Stimulated activated naive CD8-positive, alpha-beta T cell treated with anti-CD3 and anti-CD28 coated beads, Interleukin-15, amount 100 ng/mL, for 72 hours (primary cell): ENCODE measurements at regions not wholly inside any gene's neighbourhood (a gene's known extent, or its start where the extent isn't known, plus 50 kb on each side); places are given as distances from the start of the nearest gene placed in this dataset.
"Not testable (repeated sequence)": the region's sequence is repeated elsewhere in the genome, so short reads cannot be mapped to it uniquely, and the experiment has no call there.

ENCODE experiments used
- ATAC-seq: fragments of 150-1000 bp; cut with Tn5 transposase; 2 replicates; pipeline ENCODE4 v1.10.0; 2021; ENCODE audit warnings: mild to moderate bottlenecking, moderate library complexity
- DNase-seq, 2 donors: peaks; one replicate each; pipeline ENCODE4 v3.0.0; 2021 to 2022
- H3K27ac Mint-ChIP-seq, 2 donors: one replicate each; pipeline ENCODE4 v1.8.0; 2022; ENCODE audit warnings: mild to moderate bottlenecking in 2 of 2, mixed read lengths in 2 of 2, moderate library complexity in 2 of 2
- H3K27me3 Mint-ChIP-seq: one replicate; pipeline ENCODE4 v1.8.0; 2022; ENCODE audit warnings: mixed read lengths
- H3K4me1 Mint-ChIP-seq: one replicate; pipeline ENCODE4 v1.8.0; 2022; ENCODE audit warnings: mild to moderate bottlenecking, mixed read lengths
- H3K4me3 Mint-ChIP-seq, 2 donors: one replicate each; pipeline ENCODE4 v1.8.0; 2022; ENCODE audit warnings: mild to moderate bottlenecking in 2 of 2, mixed read lengths in 2 of 2, moderate library complexity in 1 of 2
- H3K9me3 Mint-ChIP-seq, 2 donors: one replicate each; pipeline ENCODE4 v1.8.0; 2022; ENCODE audit warnings: mixed read lengths in 2 of 2

DNA sequence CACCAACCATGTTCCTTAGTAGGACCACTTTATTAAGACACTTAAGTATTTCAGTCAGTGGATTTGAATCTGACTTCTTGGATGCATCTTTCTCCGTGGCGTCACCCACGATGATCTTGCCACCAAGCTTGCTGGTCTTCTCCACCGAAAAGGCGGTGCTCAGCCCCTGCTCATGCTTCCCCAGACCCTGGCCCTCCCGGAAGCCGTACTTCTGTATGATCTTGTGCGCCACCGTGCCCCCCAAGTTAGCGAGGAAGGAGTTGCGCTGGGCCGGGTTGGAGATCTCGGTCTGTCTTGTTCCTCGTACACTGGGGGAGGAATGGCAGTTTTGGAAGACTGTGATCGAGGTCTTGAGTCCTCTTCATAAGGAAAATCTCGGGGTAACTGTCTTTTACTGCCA, 213.4 kb upstream of the NANOGP8 start:
- H3K4me1 Mint-ChIP-seq, result no peaks in the 10 kb centered on the region
- H3K27ac Mint-ChIP-seq, result no peak overlapping the region
- no peaks in the 10 kb centered on the region for H3K9me3 Mint-ChIP-seq
- ATAC-seq (no peak), DNase-seq (no peak)
- H3K27me3 Mint-ChIP-seq, result no peaks in the 10 kb centered on the region
- no peak overlapping the region for H3K4me3 Mint-ChIP-seq

DNA sequence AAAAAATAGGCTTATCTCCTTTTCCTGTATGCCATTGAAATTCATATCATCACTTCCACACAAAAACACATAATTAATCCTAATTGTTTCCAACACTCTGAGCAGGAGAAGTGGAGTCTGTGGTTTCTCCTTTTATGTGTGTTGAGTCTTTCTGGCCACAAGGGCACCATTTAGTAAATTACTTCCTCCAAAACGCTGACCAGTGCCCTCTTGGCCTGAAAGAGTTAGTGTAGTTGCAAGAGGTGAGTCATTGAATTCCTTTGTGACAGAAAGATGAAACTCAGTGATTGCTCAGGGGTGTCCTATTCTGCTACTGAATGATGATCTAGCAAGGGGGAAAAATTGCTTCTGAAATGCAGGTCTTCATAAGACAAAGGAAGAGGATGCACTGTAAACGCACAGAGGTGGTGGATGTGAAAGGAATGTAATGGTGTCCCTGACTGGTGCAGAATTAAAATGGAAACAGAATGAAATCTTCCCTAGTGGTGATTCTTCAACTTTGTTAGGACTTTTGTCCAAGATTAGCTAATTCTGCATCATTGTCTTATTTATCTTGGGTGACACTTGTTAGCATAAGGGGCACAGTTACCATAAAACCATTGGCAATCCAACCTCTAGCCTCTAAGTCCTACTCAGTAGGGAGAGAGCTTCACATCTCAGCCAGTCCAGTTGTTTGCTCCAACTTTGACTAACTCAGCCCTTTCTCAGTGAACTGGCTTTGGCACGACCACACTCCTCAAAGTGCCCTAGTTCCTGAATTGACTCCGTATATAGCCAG, 208.4 kb upstream of the NANOGP8 start:
- Mint-ChIP-seq H3K27ac (no peak overlapping the region), H3K4me1 (no peaks in the 10 kb centered on the region), H3K9me3 (no peaks in the 10 kb centered on the region), H3K4me3 (no peak overlapping the region), H3K27me3 (no peaks in the 10 kb centered on the region)
- ATAC-seq (no peak), DNase-seq (no peak)

DNA sequence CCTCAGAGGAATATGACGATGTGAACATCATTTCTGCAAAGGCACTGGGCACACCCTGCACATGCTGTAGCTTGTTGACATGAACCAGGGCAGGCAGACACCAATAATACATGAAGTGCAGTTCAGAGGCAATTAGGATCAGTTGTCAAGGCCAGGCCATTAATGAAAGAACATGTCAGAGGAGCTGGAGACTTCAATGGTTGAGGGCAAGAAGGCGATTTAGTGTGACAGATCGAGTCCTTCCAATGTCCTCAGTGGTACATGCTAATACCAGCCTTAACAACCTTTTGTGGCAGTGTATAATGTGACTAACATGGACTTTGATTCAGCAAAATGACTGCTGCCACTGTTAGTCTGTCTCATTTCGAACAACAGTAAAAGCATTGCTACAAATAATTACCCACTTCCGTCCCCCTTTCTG, 205.2 kb upstream of the NANOGP8 start:
- Mint-ChIP-seq H3K4me3 (no peak overlapping the region), H3K9me3 (no peaks in the 10 kb centered on the region), H3K27ac (no peak overlapping the region), H3K27me3 (no peaks in the 10 kb centered on the region), H3K4me1 (no peaks in the 10 kb centered on the region)
- ATAC-seq (no peak), DNase-seq (no peak)

DNA sequence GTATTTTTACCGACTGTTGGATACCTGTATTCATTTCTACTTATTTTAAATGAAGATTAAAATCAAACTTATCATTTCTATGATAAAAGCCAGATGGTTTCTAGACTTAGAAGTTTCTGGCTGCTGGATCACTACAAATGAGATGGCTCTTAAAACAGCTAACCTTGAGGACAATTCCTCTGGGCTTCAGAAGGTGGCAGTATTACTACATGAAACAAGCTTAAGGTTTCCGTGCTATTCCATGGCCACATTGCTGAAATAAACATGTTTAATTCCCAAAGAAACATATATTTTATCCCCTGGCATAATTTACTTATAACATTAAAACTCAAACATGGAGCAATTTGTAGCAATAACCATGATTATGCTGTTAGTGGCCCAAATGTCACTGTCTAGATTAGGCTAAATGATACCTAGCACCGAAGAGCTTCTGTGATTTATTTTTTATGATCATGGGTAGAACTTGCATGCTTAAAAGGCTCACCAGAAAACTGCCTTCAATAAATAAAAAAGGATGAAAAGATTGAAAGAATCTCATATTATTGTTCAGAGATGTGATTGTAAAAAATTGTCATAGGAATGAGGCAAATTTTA, 204.0 kb upstream of the NANOGP8 start:
- ATAC-seq (no peak), DNase-seq (no peak)
- Mint-ChIP-seq H3K4me1 (no peaks in the 10 kb centered on the region), H3K9me3 (no peaks in the 10 kb centered on the region), H3K27ac (no peak overlapping the region), H3K4me3 (no peak overlapping the region), H3K27me3 (no peaks in the 10 kb centered on the region)

DNA sequence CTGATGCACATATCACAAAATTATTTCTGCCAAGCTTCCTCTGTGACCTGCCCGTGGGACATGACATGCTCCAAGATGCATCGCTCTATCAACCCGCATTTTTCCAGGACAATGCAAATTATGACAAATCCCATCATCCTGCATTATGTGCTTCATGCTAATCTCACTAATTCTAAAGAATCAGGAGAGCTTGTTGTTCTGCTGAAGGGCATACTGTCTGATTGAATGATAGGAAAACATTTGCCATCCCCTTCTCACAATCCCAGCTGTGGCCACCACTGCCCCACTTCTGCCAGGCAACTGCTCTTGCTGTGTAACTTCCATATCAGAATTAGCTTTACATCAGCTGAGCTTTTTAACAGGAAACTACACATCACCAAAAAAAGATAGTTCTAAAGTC, 203.5 kb upstream of the NANOGP8 start:
- Mint-ChIP-seq H3K27me3 (no peaks in the 10 kb centered on the region), H3K27ac (peak overlapping the region in 1 of 2 donors; percentile 94), H3K4me1 (no peaks in the 10 kb centered on the region), H3K4me3 (no peak overlapping the region), H3K9me3 (peaks cover 0 to 4% of the 10 kb centered on the region in 2 donors)
- ATAC-seq (no peak), DNase-seq (no peak)

DNA sequence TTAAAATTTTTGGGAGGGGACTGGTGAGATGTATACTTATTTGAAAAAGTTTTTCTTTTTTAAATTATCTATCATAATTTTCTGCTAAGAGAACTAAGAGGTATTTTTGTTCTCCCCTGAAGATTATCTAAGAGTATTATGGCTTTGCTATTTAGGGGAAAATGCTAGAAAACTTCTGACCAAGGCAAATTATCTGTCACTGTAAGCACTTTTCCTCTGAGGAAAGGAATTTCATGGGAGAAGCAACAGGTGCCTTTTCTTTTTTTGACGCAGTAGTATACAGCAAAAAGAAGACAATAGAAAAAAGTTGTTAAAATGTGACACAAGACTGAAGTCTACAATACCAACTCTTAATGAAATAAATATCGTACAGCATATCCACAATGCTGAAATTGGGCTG, 201.6 kb upstream of the NANOGP8 start:
- Mint-ChIP-seq H3K27me3 (no peaks in the 10 kb centered on the region), H3K4me1 (no peaks in the 10 kb centered on the region), H3K9me3 (peaks cover 0 to 13% of the 10 kb centered on the region in 2 donors)

DNA sequence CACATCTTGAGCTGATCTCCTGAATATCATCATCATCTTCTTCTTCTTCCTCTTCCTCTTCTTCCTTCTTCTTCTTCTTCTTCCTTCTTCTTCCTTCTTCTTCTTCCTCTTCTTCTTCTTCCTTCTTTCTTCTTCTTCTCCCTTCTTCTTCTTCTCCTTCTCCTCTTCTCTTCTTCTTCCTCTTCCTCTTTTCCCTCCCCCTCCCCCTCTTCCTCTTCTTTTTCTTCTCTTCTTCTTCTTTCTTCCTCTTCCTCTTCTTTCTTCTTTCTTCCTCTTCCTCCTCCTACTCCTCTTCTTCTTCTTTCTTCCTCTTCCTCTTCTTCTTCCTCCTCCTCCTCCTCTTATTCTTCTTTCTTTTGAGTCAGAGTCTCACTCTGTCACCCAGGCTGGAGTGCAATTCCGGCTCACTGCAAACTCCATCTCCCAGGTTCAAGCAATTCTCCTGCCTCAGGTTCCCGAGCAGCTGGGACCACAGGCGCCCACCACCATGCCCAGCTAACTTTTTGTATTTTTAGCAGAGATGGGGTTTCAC, 197.9 kb upstream of the NANOGP8 start:
- H3K27me3 Mint-ChIP-seq, result no peaks in the 10 kb centered on the region

More for the DNA sequence above, 201.6 kb upstream of the NANOGP8 start:
- Mint-ChIP-seq H3K4me3 (no peak overlapping the region), H3K27ac (no peak overlapping the region)
- no peak for ATAC-seq
- no peak for DNase-seq

DNA sequence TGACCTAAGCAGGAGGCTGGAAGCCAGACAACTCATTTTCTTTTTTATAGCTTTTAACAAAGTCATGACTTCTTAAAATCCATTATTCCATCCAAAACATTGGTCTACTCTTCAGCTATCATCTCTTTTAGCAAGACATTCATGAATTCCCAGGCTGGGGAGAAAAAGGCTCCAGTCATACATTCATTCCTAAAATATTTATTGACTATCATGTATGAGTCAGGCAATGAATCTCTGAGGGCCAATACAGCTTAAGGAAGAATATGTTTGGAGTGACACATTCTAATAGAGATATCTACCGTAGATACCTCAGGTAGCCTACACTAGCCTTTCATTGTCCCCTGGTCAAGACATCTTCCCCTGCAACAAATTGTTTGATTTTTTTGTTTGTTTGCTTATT, 196.4 kb upstream of the NANOGP8 start:
- Mint-ChIP-seq H3K4me1 (no peaks in the 10 kb centered on the region), H3K4me3 (no peak overlapping the region), H3K27me3 (no peaks in the 10 kb centered on the region), H3K27ac (no peak overlapping the region), H3K9me3 (peaks cover 23 to 43% of the 10 kb centered on the region in 2 donors)
- no peak for DNase-seq
- no peak for ATAC-seq

More for the DNA sequence above, 197.9 kb upstream of the NANOGP8 start:
- no peaks in the 10 kb centered on the region for H3K4me1 Mint-ChIP-seq
- DNase-seq, result no peak
- H3K9me3 Mint-ChIP-seq, result peaks cover 12 to 28% of the 10 kb centered on the region in 2 donors
- H3K4me3 Mint-ChIP-seq, result no peak overlapping the region
- H3K27ac Mint-ChIP-seq, result no peak overlapping the region
- ATAC-seq, result no peak

DNA sequence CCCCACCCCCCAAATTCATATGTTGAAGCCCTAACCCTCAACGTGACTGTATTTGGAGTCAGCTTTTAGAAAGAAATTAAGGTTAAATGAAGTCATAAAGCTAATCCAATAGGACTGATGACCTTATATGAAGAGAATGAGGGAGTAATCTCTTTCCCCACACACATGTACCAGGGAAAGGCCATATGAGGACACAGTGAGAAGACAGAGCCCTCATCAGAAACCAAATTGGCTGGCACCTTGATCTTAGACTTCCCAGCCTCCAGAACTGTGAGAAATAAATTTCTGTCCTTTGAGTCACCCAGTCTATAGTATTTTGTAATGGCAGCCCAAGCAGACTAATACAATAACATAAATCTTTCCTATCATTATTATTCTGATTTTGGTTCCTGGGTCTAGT, 194.7 kb upstream of the NANOGP8 start:
- no peak for ATAC-seq
- H3K9me3 Mint-ChIP-seq, result peaks cover 23 to 56% of the 10 kb centered on the region in 2 donors
- no peak overlapping the region for H3K4me3 Mint-ChIP-seq
- no peak for DNase-seq
- H3K27ac Mint-ChIP-seq, result no peak overlapping the region
- H3K27me3 Mint-ChIP-seq, result no peaks in the 10 kb centered on the region
- H3K4me1 Mint-ChIP-seq, result no peaks in the 10 kb centered on the region

DNA sequence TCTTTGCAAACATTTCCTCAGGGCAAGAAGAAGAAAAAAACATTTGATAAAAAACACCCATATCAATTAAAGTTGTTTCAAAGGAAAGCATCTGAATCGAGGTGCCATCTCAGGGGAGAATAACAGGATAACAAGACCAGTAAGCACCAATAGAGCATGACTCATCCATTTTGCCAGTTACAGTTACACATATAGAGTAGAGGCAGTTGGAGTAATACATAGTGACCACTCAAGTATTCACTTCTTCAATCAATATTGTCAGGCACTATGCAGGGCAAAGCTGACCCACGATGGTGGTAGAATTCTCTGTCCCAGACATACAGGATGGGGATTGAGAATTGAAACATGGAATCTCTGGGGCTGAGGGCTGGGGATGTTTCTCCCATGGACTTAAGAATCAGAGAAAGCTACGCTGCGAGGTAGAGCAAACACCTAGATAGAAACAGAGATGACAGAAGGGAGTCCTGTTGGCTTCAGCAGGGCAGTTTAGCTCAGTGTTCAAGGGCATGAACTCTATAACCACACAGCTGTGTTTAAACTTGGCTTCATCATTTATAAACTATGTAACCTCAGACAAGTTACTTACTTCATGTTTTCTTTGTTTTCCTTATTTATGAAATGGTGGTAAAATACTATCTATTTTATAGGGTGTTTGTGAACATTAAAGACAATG, 186.4 kb upstream of the NANOGP8 start:
- ATAC-seq (no peak), DNase-seq (no peak)
- H3K27ac Mint-ChIP-seq, result no peak overlapping the region
- H3K4me3 Mint-ChIP-seq, result no peak overlapping the region
- no peaks in the 10 kb centered on the region for H3K4me1 Mint-ChIP-seq
- no peaks in the 10 kb centered on the region for H3K27me3 Mint-ChIP-seq
- peaks cover 0 to 13% of the 10 kb centered on the region in 2 donors for H3K9me3 Mint-ChIP-seq

DNA sequence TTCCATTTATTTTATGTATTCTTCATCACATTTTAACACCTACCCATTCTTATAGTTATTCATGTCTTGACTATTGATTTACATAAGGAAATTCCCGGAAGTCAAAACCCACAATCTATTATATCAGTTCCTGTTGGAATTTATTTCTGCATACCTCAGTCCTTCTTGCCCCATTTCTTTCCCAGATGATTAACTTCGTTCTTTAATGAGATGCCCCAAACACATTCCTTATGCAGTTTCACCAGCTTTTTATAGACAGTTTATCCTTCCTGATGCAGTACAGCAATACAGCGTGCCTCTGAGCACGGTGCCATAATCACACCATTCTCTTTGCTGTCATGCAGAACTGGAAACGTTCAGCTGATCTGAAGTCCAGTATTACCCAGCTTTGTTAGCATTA, 175.8 kb upstream of the NANOGP8 start:
- Mint-ChIP-seq H3K27ac (no peak overlapping the region), H3K4me1 (no peaks in the 10 kb centered on the region), H3K9me3 (no peaks in the 10 kb centered on the region), H3K4me3 (no peak overlapping the region), H3K27me3 (no peaks in the 10 kb centered on the region)
- ATAC-seq (no peak), DNase-seq (no peak)

DNA sequence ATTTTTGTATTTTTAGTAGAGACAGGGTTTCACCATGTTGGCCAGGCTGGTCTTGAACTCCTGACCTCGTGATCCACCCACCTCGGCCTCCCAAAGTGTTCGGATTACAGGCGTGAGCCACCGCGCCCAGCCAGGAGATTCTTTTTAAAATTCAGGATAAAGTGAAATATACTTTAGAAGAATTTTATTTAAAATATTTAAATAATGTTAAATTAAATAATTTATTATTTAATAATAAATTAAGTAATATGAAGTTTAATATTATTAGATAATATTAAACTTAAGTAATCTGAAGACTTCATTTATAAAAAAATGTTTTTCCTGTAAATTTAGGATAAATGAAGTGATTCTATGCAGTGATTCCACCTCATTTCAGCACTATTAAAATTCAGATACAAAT, 175.2 kb upstream of the NANOGP8 start:
- ATAC-seq, H3K27ac Mint-ChIP-seq, H3K9me3 Mint-ChIP-seq, DNase-seq, H3K4me3 Mint-ChIP-seq, H3K4me1 Mint-ChIP-seq, H3K27me3 Mint-ChIP-seq: not testable (repeated sequence)

DNA sequence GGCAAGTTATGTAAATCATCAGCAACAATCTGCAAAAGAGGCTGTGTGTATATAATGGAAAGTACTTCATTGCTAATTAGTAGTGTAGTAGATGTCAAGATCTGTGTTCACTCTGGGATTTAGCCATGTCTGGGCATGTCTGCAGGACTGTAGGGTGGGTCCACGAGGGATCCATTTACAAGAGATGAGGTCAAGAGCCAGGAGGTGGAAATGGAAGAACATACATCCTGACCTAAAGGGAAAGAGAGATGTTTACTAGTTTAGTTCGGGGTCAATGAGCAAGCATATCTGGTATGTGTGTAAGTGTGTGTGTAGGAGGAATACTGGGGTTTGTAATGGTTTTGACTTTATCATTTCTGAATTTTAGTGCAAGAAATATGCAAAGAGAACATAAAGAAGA, 171.5 kb upstream of the NANOGP8 start:
- H3K4me3 Mint-ChIP-seq, result no peak overlapping the region
- no peaks in the 10 kb centered on the region for H3K27me3 Mint-ChIP-seq
- no peaks in the 10 kb centered on the region for H3K9me3 Mint-ChIP-seq
- no peaks in the 10 kb centered on the region for H3K4me1 Mint-ChIP-seq
- peak overlapping the region in 1 of 2 donors; percentile 75 for H3K27ac Mint-ChIP-seq
- ATAC-seq (no peak), DNase-seq (no peak)

DNA sequence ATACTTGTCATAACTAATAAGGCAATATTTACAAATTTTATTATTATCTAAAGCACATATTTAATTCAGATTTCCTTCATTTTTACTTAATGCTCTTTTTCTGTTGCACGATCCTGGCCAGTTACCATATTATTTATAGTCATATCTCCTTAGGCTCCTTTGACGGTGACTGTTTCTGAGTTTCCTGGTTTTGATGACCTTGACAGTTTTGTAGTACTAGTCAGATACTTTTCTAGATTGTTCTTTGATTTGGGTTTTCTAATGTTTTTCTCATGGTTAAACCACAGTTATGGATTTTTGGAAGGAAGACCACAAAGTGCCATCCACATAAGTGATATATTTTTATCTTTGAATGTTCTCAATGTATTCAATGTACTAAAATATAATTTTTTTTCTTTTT, 171.0 kb upstream of the NANOGP8 start:
- Mint-ChIP-seq H3K27ac (no peak overlapping the region), H3K4me1 (no peaks in the 10 kb centered on the region), H3K27me3 (no peaks in the 10 kb centered on the region), H3K4me3 (no peak overlapping the region), H3K9me3 (no peaks in the 10 kb centered on the region)
- DNase-seq (no peak), ATAC-seq (no peak)

DNA sequence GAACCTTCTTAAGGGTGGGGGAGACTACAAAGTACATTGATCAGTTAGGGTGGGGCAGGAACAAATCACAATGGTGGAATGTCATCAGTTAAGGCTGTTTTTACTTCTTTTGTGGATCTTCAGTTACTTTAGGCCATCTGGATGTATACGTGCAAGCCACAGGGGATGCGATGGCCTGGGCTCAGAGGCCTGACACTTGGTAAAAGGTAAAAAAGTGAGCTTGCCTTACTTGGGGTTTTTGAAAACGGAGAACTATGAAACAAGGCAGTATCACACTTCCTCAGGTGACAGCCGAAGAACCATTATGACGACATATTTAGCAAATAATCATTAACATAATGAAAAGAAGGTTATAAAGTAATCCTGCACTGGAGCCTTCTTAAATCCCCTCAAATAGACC, 169.8 kb upstream of the NANOGP8 start:
- H3K27me3 Mint-ChIP-seq, H3K4me1 Mint-ChIP-seq, ATAC-seq, H3K27ac Mint-ChIP-seq, H3K9me3 Mint-ChIP-seq, H3K4me3 Mint-ChIP-seq, DNase-seq: not testable (repeated sequence)

DNA sequence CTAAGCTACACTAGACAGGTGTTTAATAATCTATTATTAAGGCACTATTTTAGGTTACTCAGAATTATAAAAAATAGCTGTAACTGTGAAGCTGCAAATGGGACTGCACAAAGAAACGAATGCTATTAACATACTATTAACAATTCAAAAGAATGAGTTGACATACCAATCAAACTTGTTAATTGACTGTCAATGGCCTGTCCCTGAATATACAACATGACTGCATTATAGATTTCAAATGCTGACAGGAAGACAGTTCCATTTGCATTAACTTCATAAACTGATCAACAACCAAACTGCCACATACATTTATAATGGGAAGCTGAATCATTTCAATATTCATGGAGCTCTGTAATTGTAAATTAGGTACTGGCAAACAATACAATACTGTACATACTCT, 169.0 kb upstream of the NANOGP8 start:
- Mint-ChIP-seq H3K4me3 (no peak overlapping the region), H3K27ac (no peak overlapping the region), H3K27me3 (no peaks in the 10 kb centered on the region), H3K9me3 (no peaks in the 10 kb centered on the region), H3K4me1 (no peaks in the 10 kb centered on the region)
- no peak for DNase-seq
- no peak for ATAC-seq
